ENCODE measurements at regions not wholly inside any gene's neighbourhood (a gene's known extent, or its start where the extent isn't known, plus 50 kb on each side); places are given as distances from the start of the nearest gene placed in this dataset.

DNA sequence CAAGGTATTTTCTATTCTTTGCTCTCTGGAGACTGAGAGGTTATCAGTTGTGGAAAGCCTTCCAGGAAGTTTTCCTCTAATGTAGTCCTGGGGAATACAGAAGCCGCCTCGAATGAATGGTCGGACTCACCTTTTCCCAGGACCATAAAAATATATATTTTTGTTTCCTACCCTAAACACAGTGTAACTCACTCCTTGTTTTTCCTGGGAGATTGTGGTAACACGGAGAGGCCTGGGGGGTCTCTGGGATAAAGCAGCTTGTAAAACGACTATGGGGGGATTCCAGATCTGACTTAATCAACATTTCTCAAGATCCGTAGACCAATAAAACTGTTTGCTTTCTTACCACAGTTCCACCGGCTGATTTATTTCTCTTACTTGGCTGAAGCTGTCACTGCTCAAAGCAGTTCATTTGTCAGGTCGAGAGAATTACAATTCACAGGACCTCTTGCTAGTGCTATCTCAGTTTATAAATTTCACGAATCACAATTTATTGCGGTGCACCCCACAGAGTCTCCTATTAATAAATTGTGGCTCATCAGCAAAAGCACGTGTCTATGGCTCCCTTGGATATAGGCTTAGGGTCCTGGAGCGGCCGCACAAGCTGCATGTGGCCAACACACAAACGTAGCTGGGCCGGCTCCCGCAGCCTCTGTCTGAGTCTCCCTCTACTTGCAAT lies 176.3 kb upstream of the BMPER start:
- intact Hi-C loops (cut with micrococcal nuclease) = no loop called here
- Histone ChIP-seq H3K4me3 (replicated peaks in 1 of 2; ENCODE audit: low read depth in 1 of 2, low read length in 2 of 2) (no peak overlapping the region), H3K9me2 (ENCODE audit: insufficient read depth) (no peaks in the 10 kb centered on the region), H2AFZ (ENCODE audit: low read depth, low read length, poor library complexity, severe bottlenecking) (no peak overlapping the region), H3K36me3 (ENCODE audit: control insufficient read depth in 1 of 2, insufficient read depth in 2 of 2, low read length in 2 of 2) (no peaks in the 10 kb centered on the region), H3K4me1 (ENCODE audit: control insufficient read depth in 1 of 2, insufficient read depth in 2 of 2, low read length in 2 of 2) (no peaks in the 10 kb centered on the region), H3K27me3 (ENCODE audit: insufficient read depth, low read length) (no peaks in the 10 kb centered on the region; the same call in 1 of the 2 replicates), H3K27ac (ENCODE audit: low read depth, low read length) (no peak overlapping the region), H3K79me2 (ENCODE audit: insufficient read depth, low read length) (no peaks in the 10 kb centered on the region), H3K9me3 (ENCODE audit: control insufficient read depth in 1 of 2, insufficient read depth in 1 of 2, low read depth in 1 of 2, low read length in 2 of 2) (no peaks in the 10 kb centered on the region), H3K4me2 (ENCODE audit: low read length) (no peak overlapping the region), H4K20me1 (ENCODE audit: insufficient read depth) (no peaks in the 10 kb centered on the region), H3K9ac (ENCODE audit: low read length) (no peak overlapping the region)
- ATAC-seq (no peak), DNase-seq (ENCODE audit: low read depth, low spot score) (no peak)
- RAD21 ChIA-PET (ENCODE audit: low non-redundant PET in 1 of 2, low total read pairs in 2 of 2, uncharacterized antibody in 2 of 2, unreplicated experiment in 2 of 2) = no interaction called here
- CTCF ChIA-PET = no interaction called here
- POLR2A ChIA-PET = no interaction called here
- no peak for TF ChIP-seq EGR1 (IDR thresholded peaks at IDR 0.05; ENCODE audit: low read depth)
- TF ChIP-seq ZBTB33 (IDR thresholded peaks at IDR 0.05; ENCODE audit: extremely low read depth, insufficient replicate concordance, low read length) = no peak
- TF ChIP-seq CTCF (IDR thresholded peaks at IDR 0.05 in 2 of 3, conservative IDR thresholded peaks at IDR 0.05 in 1 of 3; ENCODE audit: borderline replicate concordance in 1 of 3, insufficient read depth in 1 of 3, low read depth in 2 of 3, low read length in 2 of 3) = no peak
- no peak for TF ChIP-seq POLR2A (IDR thresholded peaks at IDR 0.05; ENCODE audit: borderline replicate concordance, extremely low read depth, insufficient read depth, insufficient read length)
- no peak for TF ChIP-seq CBX3 (IDR thresholded peaks at IDR 0.05; ENCODE audit: low read depth)
- TF ChIP-seq ELF1 (IDR thresholded peaks at IDR 0.05; ENCODE audit: borderline replicate concordance, low read depth) = no peak
- TF ChIP-seq RAD21 (IDR thresholded peaks at IDR 0.05; ENCODE audit: low read depth) = no peak
- no peak for TF ChIP-seq SIN3A (IDR thresholded peaks at IDR 0.05; ENCODE audit: low read depth)
- TF ChIP-seq SRF (IDR thresholded peaks at IDR 0.05; ENCODE audit: low read depth) = no peak
- no peak for TF ChIP-seq EZH2 (IDR thresholded peaks at IDR 0.05)
- TF ChIP-seq CEBPB (IDR thresholded peaks at IDR 0.05; ENCODE audit: low read depth) = no peak
- TF ChIP-seq POLR2AphosphoS5 (IDR thresholded peaks at IDR 0.05; ENCODE audit: low read depth, low read length) = no peak
- no peak for TF ChIP-seq EZH2phosphoT487 (IDR thresholded peaks at IDR 0.05; ENCODE audit: borderline replicate concordance)
- TF ChIP-seq, protein P1, sequence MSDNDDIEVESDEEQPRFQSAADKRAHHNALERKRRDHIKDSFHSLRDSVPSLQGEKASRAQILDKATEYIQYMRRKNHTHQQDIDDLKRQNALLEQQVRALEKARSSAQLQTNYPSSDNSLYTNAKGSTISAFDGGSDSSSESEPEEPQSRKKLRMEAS (IDR thresholded peaks at IDR 0.05) = no peak
- TF ChIP-seq ZNF274 (IDR thresholded peaks at IDR 0.05; ENCODE audit: low read depth, low read length) = no peak
- TF ChIP-seq ZFX (IDR thresholded peaks at IDR 0.05) = no peak
- no peak for TF ChIP-seq FOSL1 (IDR thresholded peaks at IDR 0.05; ENCODE audit: low read depth)
- TF ChIP-seq SP1 (IDR thresholded peaks at IDR 0.05; ENCODE audit: low read depth) = no peak
- TF ChIP-seq, protein P2, sequence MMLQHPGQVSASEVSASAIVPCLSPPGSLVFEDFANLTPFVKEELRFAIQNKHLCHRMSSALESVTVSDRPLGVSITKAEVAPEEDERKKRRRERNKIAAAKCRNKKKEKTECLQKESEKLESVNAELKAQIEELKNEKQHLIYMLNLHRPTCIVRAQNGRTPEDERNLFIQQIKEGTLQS (IDR thresholded peaks at IDR 0.05) = no peak
- no peak for TF ChIP-seq JUND (IDR thresholded peaks at IDR 0.05)
- BruUV-seq (replicated peaks) = no TSS peak

Data from HCT116 (cell line).